GM19455 (cell line): ENCODE measurements at regions not wholly inside any gene's neighbourhood (a gene's known extent, or its start where the extent isn't known, plus 50 kb on each side); places are given as distances from the start of the nearest gene placed in this dataset.
"Not testable (repeated sequence)": the region's sequence is repeated elsewhere in the genome, so short reads cannot be mapped to it uniquely, and the experiment has no call there.

ENCODE experiments used
- ATAC-seq: cut with Tn5 transposase; IDR thresholded peaks from one replicate; pipeline ENCODE4 v1.9.1; 2021; ENCODE audit not compliant: unreplicated experiment

- no peak for ATAC-seq
Measured at GRCh38 chrX:40530509-40530908, 50.3 kb upstream of the ATP6AP2 start.

DNA sequence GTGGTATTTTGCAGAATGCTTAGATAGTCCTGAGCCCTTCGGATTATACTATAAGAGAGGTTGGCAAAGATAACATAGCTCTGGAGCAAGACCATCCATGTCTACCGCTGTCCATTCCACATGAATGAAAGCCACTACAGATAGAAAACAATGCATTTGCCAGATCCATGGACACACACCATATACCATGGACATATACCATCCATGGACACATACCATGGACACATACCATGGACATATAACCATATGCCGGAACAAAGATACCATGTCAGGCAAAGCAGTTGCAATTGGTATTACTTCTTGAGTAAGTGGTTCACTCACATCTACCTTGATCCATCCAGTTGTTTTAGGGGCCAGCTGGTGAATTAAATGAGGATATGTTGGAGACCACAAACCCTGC lies 53.2 kb upstream of the ATP6AP2 start:
- no peak for ATAC-seq

DNA sequence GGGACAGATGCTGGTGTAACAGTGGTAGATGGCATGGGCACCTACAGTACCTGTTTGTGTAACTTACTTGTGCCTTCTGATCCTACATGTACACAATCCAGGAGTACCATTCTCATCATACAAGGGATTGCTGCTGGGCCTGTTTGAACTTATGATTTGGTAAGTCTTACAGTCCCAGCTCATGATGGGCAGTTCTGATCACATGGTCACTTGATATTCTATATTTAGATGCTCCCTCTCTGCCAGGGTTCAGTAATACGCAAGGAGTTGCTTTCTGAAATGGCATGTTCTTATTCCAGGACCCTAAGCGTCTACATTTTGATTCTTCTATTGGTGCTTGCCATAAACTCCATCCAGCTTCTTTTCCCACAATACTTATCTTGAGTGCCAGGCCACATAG lies 54.4 kb upstream of the ATP6AP2 start:
- ATAC-seq, result no peak

DNA sequence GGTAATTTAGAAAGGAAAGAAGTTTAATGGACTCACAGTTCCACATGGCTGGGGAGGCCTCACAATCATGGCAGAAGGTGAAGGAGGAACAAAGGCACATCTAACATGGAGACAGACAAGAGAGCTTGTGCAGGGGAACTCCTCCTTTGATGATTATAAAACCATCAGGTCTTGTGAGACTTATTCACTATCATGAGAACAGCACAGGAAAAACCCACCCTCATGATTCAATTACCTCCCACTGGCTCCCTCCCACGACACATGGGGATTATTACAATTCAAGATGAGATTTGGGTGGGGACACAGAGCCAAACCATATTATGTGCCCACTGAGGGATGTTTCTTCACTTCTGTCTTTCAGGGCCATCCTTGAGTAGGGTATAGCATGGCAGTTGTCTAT lies 54.9 kb upstream of the ATP6AP2 start:
- not testable (repeated sequence) for ATAC-seq

- ATAC-seq, result no peak
Measured at GRCh38 chrX:40524423-40524822, 56.3 kb upstream of the ATP6AP2 start.

- ATAC-seq, result no peak
Measured at GRCh38 chrX:40523852-40524251, 56.9 kb upstream of the ATP6AP2 start.

DNA sequence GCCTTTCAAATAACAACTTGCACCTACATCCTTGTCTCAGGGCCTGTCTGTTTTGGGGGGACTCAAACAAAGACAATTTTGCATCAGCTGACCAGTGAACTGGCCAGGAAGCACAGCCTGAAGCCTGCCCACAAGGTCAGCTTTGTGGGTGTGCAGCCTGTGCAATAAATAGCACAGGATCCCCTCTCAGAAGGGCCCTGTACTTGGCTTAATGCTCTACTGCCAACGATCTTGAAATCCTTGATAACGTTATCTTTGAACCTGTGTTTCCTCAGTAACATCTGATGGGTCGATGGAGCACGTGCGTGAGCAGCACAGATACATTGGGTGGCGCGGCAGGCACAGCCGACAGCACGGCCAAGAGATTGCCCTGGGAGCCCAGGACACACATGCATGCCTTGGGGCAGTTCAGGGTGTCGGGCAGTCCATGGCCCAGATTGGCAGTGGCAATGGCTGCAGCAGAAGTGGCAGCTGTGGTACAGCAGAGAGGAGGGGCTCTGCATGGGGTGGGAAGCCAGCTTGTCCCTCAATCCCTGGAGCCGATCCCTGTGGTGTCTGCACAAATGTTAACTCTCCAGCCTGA lies 58.8 kb upstream of the ATP6AP2 start:
- ATAC-seq, result no peak

DNA sequence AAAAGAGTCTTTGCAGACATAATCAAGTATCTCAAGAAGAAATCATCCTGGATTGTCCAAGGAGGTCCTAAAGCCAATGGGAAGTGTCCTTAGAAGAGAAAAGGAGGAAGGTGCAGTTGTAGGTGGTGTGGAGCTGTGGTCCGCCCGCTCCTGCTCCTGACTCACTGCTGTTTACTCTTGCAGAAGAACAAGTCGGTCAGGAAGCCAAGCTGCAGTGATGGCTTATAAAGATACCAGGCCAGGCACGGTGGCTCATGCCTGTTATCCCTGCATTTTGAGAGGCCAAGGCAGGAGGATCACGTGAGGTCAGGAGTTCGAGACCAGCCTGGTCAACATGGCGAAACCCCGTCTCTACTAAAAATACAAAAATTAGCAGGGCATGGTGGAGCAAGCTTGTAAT lies 66.4 kb upstream of the ATP6AP2 start:
- no peak for ATAC-seq

DNA sequence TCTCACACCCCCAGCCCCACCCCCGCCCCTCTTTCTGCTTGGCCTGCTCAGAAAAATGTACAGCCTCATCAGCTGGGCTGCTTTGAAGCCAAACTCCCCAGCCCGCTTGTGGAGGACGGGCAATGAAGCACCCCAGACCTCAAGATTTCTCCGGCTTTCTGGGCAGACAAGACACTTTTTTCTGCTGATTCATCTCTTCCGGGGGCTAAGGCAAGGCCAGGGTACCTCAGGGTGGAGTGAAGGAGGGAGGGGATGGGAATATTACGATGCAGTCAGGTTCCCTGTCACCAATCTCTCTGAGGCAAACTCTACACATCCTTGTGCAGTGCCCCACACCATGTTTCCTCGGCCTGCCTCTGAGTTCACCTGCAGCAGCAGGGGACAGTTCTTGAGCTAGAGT lies 66.9 kb upstream of the ATP6AP2 start:
- ATAC-seq, result no peak

DNA sequence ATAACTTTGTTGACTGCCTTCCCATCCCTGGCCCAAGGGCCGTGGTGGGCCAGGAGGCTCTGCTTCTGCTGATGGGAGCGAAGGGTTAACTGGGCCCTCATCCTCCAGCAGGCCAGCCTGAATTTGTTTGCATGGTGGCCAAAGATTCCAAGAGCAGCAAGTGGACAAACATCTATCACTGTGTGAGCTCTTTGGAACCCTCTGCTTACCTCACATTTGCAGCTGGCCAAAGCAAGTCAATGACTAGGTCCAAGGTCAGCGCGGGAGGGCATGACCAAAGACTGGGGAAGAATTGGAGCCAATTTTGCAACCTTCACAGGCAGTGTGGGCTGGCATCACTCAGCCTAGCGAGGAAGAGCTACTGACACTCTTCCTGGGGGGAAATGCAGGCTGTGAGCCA lies 67.8 kb upstream of the ATP6AP2 start:
- ATAC-seq, result no peak

GRCh38 chrX:40511258-40511657 lies 69.5 kb upstream of the ATP6AP2 start:
- ATAC-seq, result no peak

DNA sequence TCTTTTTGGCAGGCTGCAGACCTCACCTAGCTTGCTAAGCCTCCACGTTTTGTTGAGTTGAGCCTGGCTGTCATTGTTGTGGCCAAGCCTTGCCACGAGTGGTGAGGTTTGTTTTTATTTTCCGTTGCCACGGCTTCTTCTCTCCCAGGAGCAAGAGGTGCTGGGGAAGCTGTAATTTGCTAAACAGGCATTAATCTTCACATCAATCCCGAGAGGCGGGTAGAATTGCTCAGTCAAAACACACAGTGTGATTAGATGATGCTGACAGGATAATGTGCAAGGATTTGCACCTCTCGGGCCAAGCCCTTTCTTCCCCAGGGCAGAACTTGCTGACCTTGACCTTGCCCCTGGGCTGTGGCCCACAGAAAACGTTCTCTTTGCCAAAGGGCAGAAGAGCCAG lies 72.2 kb upstream of the ATP6AP2 start:
- ATAC-seq, result no peak

GRCh38 chrX:40506201-40506985 lies 74.4 kb upstream of the ATP6AP2 start:
- no peak for ATAC-seq

GRCh38 chrX:40504801-40505605 lies 75.8 kb upstream of the ATP6AP2 start:
- no peak for ATAC-seq

- no peak for ATAC-seq
Measured at GRCh38 chrX:40503094-40503493, 77.7 kb upstream of the ATP6AP2 start.

DNA sequence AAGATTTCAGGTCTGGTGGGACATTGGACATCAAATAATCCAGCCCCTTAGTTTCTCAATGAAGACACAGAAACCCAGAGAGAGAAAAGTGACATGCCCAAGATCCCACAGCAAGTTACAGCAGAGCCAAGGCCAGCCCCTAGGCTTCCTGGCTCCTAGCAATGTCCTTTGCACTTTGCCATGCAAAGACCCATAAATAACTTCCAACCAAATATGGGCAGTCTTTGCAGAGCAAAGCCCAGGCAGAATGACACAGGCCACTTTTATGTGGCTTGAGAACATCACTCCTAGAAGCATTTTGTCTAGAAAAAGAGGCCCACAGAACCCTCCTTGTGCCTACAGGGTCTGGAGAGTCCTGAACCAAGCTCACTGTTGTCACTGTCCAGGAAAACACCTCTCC lies 78.1 kb upstream of the ATP6AP2 start:
- no peak for ATAC-seq

- ATAC-seq, result no peak
Measured at GRCh38 chrX:40501164-40501855, 79.5 kb upstream of the ATP6AP2 start.

- no peak for ATAC-seq
Measured at GRCh38 chrX:40496728-40497127, 84.0 kb upstream of the ATP6AP2 start.

GRCh38 chrX:40495659-40496058 lies 85.1 kb upstream of the ATP6AP2 start:
- no peak for ATAC-seq

DNA sequence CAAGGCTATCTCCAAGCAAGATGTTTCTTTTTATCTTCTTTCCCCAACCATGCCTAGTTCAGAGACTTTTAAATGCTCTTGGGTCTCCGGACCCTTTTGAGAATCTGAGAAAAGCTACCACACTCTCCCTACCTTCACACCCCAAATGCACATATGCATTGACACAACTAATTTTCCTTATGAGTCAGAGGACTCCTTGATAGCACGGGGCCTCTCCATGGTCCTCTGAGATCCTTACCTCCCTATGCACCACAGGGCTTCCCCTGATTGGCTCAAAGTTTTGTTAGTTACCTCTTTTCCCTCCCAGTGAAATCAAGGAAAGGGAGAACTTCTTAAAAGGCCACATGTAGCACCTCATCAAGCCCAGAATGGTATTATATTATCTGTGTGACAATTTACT lies 86.8 kb upstream of the ATP6AP2 start:
- ATAC-seq, result no peak

- no peak for ATAC-seq
Measured at GRCh38 chrX:40488296-40488695, 92.5 kb upstream of the ATP6AP2 start.
